Uterus (tissue), 2 donors: ENCODE measurements at regions not wholly inside any gene's neighbourhood (a gene's known extent, or its start where the extent isn't known, plus 50 kb on each side); places are given as distances from the start of the nearest gene placed in this dataset.

Experiments
- CTCF ChIP-seq, 4 experiments: fragments of 200-600 bp in 2 of 4; fragments of 450-650 bp in 2 of 4; sonication (generic) in 2 of 4; IDR thresholded peaks; one replicate each; pipeline ENCODE4 v1.5.1; 2016 to 2019; ENCODE audit warnings: antibody characterized with exemption in 4 of 4, mild to moderate bottlenecking in 2 of 4, moderate library complexity in 1 of 4
- POLR2A ChIP-seq, 2 donors: fragments of 450-650 bp; IDR thresholded peaks; one replicate each; pipeline ENCODE4 v1.6.1; 2016; ENCODE audit warnings: antibody characterized with exemption in 2 of 2, mild to moderate bottlenecking in 1 of 2, moderate library complexity in 1 of 2

- TF ChIP-seq POLR2A (IDR thresholded peaks at IDR 0.05) (no peak), CTCF (IDR thresholded peaks at IDR 0.05) (no peak)
These were observed 448.0 kb upstream of the FBXO33 start for GRCh38 chr14:39880106-39880695.
